Non-pigmented ciliary epithelial cell (primary cell): ENCODE measurements at regions not wholly inside any gene's neighbourhood (a gene's known extent, or its start where the extent isn't known, plus 50 kb on each side); places are given as distances from the start of the nearest gene placed in this dataset.

ENCODE experiments used
- DNase-seq: peaks from one replicate; pipeline ENCODE4 v3.0.0-alpha.2; 2010; ENCODE audit warnings: low read depth

DNA sequence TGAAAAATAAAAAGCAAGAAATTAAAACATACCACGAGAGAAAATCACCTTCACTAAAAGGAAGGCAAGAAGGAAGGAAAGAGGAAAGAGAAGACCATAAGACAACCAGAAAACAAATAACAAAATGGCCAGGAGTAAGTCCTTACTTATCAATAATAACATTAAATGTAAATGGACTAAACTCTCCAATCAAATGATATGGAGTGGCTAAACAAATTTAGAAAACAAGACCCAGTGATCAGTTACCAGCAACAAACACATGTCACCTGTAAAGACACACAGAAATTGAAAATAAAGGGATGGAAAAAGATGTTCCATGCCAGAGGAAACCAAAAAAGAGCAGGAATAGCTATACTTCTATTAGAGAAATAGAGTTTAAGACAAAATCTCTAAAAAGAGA lies 85.0 kb upstream of the SLC38A4 start:
- no peak for DNase-seq

DNA sequence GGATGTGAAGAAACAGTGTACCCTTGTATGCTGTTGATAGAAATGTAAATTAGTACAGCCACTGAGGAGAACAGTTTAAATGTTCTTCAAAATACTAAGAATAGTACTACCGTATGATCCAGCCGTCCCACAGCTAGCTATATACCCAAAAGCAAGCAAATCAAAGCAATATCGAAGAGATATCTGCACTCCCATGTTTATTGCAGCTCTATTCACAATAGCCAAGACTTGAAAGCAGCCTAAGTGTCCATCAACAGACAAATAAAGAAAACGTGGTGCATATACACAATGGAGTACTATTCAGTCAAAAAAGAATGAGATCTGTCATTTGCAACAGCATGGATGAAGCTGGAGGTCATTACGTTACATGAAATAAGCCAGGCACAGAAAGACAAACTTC lies 88.5 kb upstream of the SLC38A4 start:
- DNase-seq, result no peak

DNA sequence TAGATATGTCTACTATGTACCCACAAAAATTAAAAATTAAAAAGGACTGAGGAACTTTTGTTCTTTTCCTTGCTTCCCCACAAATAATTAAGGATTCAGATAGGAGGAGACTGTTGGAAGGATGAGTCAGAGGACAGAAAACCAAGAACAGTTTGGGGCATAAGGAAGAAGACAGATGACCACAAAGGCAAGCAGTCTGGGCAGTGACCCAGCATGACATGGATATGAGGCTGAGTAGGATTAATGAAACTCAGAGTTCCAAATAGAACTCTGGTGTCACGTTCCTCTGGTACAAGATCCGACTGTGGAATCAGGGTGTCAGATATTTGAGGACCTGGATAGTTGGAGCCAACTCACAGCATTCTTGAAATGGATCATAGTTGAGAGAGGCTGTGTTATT lies 89.3 kb upstream of the SLC38A4 start:
- peak; percentile 63 for DNase-seq

DNA sequence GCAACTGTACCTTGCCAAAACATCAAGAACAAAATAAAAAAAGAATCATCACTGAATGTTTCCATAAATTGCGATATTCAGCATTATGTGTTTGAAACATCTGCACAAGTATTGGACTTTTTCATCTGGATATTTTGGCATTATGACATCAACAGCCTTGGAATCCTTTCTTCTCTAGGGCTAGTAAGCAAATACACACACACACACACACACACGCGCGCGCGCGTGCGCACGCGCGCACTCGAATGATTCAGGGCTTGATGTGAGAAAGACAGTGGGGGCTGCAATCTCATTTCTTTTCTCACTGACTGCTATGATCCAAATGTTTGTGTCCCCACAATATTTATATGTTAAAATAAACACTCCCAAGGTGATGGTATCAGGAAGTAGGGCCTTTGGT lies 90.0 kb upstream of the SLC38A4 start:
- no peak for DNase-seq

DNA sequence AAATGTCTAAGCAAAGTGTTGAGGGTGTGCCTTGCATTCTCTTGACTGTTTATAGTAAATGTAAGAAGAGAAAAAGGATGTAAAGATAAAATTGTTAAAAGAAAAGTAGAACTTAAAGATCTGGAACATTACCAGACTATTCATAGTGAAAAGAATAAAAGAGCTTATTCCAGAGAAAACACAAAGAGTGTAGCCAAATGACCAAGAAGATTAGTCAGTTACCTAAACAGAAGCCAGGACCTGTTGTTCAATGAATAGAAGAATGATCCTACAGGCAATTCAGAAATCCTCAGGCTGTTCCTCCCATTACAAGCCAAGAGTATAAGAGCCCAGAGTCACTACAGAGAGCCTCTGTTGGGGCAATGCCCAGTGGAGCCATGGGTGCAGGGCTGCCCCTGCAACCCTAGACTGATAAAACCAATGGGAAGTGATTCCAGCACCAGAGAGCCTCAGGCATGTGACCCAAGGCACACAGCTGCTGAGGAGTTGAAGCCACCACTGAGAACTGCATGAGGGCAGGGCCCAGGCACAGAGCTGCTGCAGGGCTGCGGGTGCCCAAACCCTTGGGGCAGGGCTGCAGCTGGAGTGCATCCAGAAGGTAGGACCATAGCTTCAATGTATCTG lies 91.1 kb upstream of the SLC38A4 start:
- DNase-seq, result no peak

DNA sequence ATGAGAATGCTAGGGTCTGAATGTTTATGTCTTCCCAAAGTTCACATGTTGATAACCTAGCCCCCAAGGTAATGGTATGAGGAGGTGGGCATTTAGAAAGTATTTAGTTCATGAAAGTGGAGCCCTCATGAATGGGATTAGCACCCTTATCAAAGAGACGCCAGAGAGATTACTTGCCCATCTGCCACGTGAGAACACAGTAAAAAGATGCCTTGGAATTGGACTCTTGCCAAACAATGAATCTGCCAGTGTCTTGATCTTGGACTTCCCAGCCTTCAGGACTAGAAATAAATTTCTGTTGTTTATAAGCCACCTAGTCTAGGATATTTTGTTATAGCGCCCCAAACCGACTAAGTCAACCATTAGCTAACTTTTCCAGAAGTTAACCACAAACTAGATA lies 92.0 kb upstream of the SLC38A4 start:
- no peak for DNase-seq

DNA sequence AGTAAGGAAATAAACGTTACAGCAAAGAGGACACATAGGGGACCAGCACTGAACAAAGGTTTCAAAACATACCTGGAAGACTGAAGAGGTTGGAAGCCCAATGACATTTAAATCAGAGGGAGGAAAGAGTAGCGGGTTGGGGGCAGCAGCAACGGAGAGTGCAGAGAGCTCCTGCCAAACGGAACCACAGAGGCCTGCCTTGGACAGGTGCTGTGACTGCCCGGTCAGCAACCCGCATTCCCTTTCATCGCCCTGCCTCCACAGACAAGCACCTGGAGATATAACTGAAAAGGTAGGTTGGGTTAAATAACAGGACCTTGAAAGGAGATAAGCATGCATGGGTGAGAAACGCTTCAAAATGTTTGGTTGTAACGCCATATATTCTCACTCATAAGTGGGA lies 92.8 kb upstream of the SLC38A4 start:
- no peak for DNase-seq

DNA sequence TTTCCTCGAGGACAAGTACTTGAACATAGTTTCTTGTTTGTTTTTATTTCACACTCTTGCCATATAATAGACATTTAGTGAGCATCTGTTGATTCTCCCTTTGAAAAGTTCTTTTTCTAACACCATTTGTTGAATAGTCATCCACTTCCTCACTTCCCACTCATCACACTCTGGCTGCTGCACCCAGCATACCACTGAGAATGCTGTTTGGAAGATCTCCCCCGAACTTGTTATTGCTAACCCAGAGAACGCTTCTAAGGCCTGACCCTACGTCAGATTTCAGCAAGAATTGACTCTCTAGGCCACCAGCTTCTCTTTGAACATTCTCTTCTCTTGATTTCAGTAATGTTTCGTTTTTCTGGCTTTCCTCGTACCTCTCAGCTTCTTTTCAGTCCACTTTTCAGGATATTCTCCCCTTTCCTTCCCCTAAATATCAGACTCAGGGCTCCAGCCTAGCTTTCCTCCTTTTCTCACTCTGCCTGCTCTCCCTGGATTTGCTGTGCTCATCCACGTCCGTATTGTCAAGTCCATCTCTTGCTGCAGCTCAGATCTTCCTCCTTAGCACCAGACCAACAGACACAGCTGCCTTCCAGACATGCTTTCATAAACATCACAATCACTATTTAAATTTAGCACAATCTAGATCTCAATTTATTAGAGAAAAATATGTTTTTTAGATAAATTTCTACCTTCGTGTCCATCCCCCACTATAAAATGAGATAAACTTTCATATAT lies 94.0 kb upstream of the SLC38A4 start:
- DNase-seq, result no peak

DNA sequence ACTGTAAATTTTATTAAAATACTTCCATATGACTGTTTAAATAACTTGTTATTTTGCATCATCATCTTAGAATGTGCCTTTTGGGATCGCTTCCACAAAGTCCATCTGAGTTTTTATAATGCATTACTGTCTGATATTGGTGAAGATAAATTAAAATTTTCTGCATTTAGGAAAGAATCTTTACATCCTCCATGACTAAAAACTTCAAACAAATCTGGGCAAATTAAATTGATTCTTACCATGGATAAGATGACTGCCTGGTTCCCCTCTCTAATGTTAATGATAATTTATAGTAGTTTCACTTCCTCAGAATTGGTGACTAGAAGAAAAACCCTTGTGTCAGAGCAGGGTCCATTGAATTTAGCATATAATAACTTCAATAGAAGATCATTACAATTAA lies 94.7 kb upstream of the SLC38A4 start:
- no peak for DNase-seq

DNA sequence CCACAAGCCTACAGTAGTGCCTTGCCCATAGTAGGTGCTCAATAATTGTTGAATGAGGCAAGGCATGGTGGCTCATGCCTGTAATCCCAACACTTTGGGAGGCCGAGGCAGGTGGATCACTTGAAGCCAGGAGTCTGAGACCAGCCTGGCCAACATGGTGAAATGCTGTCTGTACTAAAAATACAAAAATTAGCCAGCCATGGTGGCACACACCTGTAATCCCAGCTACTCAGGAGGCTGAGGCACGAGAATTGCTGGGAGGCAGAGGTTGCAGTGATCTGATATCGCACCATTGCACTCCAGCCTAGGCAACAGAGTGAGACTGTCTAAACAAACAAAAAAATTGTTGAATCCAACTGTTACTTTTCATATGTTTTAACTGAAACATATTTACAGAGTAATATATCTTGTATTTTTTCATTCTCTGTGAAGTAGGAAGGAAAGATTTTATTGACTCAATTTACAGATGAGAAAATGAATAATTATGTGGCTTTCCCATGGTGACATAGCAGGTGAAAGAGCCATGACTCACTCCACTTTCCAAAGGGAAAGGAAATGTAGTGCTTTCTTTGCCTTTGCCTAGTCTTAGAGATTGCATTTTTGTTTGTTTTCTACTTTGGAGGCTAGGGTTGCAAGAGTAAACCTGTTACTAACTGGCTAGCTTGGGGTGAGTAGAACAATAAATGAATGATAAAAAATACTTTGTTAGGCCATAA lies 95.4 kb upstream of the SLC38A4 start:
- DNase-seq, result no peak

DNA sequence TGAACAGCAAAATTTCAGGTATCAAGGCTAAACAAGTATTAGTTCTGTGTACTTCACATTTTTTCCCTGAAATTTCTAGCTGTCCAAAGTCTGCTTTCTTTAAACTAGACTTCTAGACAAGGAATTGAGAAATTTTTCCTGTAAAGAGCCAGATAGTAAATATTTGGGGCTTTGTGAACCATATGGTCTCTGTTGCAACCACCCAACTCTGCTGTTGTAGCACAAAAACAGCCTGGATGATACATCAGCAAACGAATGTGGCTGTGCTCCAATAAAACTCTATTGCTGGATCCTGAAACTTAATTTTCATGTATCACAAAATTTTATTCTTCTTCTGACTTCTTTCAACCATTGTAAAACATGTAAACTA lies 96.0 kb upstream of the SLC38A4 start:
- DNase-seq, result no peak

DNA sequence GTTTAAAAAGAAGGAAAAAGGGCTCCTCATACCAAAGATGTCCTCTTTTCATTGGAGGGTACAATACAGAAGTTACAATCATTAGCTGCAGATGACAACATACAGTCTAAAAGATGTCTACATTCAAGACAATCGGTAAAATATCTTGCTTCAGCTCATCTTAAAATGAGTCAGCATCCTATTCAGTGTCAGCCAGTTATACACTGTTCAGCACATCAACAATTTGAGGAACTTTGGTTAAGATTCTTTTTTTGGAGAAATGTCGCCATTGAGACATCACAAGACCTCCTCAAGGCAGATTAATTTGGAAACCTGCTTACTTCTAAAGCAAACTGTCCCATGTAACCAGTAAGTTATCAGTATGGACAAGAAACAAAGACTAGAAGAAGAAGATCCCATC lies 100.7 kb upstream of the SLC38A4 start:
- DNase-seq, result no peak

DNA sequence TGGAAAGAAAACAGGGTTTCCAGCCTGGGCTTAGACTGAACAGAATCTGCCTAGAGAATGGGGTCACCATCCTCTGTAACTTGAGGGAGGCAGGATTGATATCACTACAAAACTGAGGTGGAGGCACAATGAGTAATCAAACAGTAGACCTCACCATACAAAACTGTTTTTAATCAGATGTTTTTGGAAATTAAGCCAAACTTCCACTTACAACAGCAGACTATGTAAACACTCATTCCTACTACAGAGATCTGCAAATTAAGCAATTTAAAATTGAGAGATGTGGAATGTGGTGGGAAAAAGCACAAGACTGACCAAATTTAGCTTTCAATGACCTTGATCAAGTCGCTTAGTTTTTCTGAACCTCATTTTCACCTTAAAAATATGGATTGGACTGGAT lies 104.3 kb upstream of the SLC38A4 start:
- no peak for DNase-seq

DNA sequence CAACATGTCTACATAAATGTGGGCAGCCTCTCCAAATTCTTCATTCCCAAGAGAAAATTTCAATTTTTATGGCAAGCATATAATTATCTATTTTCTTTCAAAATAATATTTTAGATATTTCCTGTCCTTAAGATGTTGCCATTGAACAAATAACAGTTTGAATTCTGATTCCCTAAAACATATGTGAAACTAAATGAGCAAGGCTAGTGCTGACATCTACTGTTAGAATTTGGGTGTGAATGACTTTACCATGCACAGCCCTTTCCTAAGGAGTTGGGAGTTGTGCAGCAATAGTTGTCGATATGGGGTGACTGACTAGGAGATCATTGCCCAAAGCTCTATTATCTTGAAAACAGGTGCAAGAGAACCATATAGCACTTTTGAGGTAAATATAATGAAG lies 108.2 kb upstream of the SLC38A4 start:
- no peak for DNase-seq

DNA sequence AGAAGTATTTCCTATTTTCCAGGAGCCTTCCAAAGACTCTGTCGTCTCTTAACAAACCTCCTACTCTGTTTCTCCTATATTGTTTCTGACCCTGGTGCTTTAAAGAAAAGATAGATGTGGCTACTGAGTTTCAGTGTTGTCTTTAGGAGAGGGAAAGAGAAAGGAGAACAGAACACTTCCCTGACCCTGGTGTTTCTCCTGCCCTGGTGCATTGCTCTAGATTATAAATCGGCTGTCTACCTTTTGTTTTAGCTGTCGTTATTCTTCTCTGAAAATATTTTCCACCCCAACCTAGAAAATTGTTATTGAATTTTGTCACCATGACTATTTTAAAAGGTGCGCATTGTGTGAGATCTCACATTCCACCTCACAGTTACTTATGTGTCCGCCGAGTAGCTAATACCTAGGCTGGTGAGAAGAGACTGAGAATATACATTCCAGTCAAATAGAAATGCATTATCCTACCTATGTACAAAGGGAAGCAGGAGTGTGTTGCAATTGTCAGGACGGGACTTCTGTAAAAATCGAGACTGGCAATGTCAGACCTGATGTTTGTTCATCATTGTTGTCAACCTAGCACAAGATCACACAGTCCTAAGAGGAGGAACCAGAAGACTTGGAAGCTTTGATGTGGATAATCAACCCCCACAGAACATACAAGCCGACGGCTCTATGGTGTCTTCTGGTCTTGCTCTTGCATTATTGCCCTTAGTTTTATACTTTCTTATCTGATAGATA lies 108.7 kb upstream of the SLC38A4 start:
- no peak for DNase-seq

DNA sequence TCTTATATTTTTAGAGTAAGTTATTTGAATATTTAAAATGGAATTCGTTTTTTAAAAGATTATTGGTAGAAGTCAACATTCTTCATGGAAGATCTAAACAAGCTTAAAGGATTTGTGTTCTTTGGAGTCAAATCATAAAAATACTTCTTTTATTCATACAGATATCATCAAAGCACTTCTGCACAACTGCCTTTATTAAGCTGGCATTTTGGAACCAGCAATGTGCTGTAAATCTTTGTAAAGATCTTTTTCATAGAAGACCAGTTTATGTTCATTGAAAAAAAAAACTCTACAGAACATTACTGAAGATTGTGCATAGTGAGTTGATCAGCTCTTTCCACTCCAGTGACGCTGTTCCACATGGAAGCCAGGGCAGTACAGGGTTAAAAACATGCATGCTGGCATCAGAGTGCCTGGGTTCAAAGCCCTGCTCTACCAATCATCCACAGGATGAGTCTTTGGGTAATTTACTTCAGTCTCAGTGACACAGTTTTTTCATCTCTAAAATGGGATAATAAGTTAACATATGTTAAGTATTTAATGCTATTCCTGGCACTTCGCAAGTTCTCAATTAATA lies 109.6 kb upstream of the SLC38A4 start:
- no peak for DNase-seq

DNA sequence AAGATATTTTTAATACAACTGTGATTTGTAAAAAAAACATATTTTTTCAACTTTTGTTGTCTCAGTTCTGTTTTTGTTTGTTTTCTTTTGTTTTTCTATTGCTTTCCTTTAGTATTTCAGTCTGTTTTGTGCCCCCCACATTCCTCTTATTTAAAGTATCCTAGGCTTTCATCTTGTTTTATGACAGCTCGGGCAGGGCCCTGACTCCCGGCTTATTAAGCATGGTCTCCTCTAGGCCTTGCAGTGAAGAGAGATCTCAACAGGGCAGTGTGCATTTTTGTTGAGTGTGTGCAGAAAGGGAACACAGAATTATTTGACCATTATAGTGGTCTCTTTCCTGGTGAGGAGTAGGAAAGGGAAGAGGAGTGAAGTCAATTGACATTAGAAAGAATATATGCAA lies 110.2 kb upstream of the SLC38A4 start:
- no peak for DNase-seq

DNA sequence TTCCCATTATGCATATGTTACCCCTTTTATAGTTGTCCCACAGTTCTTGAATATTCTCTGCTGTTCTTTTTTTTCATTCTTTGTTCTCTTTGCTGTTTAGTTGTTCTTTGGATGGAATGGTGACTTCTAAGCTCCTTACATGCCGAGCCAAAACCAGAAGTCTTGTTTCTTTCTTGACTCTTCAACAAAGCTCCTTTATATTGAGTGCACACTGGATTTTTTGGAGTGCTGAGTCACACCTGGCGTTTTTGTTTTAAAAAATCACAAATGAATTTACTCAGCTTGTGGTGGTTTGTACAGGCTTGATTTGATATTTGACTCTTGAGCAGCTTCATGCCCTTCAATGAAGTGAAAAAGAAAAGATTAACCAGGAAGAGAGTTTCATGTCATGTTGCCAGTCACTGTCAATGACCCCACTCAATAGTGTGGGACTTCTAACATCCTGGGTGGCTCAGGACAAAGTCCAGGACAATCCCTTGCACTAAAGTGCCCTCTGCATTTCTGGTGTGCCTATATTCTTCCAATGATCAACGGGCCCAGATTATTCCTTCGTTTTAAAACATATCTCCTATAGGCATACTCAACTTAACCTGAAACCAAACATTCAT lies 112.4 kb upstream of the SLC38A4 start:
- no peak for DNase-seq

DNA sequence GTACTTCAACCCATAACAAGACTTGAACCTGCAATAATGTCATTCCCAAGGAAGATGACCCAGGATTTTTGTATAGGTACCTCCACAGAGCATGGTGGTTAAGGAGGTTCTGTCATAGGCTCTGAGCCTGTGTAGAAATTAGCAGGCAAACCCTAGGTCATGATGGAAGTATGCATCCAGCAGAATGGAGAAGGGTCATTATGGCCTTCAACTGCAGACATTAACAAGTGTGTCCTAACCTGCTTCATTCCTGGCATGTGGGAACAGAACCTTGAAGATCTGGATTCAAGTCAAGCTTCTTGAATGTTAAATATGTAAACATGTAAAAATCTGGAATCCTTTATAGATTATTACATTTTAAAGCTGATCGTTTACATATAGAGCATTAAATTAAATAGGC lies 116.2 kb upstream of the SLC38A4 start:
- no peak for DNase-seq

DNA sequence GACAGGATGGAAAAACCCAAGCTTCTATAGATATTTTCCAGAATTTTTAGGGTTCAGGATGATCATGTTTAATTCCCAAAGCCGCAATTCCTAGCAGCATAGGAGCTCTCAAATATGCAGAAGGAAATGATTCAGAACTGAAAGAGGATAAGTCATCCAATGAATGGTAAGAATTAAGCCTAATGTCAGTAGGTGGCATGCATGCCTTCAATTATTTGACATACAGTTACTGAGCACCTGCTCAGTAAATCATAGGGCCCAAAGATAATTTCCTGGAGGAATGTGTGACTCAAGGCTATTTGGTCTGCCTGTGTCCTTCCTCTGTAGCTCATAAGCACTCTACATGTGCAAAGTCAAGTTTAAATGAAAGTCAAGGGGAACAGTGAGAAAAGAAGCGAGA lies 116.8 kb upstream of the SLC38A4 start:
- DNase-seq, result no peak

DNA sequence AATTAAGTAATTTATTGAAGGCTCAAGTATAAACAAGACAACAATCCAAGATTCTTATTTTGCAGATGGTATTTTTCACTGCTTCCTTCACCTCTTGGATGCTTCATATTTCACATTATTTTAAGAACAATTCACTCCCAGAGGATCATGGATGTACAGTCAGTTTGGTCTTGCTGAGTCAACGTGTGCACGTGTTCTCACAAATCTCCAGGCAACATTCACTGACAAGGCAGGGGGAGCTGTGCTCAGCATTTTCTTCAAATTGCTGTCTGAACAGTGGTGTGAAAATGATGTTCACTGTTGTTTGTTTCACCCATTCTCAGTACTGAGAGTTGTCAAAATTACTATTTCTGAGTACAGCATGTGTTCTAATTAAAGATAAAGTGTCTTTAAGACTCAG lies 118.3 kb upstream of the SLC38A4 start:
- no peak for DNase-seq

DNA sequence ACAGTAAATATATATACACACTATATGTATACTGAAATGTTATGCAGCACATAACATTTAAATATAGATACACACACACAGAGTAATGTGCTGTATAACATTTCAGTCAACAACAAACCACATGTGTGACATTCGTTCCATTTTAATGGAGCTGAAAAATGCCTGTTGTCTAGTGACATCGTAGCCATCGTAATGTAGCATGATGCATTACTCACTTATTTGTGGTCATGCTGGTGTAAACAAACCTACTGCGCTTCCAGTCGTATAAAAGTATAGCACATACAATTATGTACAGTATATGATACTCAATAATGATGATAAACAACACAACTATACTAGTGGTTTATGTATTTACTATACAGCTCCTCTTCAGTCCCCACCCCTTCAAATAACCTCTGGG lies 119.0 kb upstream of the SLC38A4 start:
- no peak for DNase-seq
